Endothelial cell of umbilical vein (primary cell): ENCODE measurements at regions not wholly inside any gene's neighbourhood (a gene's known extent, or its start where the extent isn't known, plus 50 kb on each side); places are given as distances from the start of the nearest gene placed in this dataset.
A peak's percentile ranks its signal among the peaks of the same experiment; 100 is the strongest.

Experiments used
- BruUV-seq: library from RNA; stranded (reverse); fragments of 400-500 nt; replicated peaks from 2 replicates; lab custom pipeline; 2021; lab: Mats Ljungman, UMichigan
- CTCF ChIA-PET: fragments of 300-600, 350-600 bp; sonication (Branson Sonifier 250); formaldehyde crosslinking; loops from one replicate; lab custom pipeline; 2021; ENCODE audit warnings: antibody characterized with exemption, inconsistent platforms; lab: Charles Lee
- POLR2A ChIA-PET: fragments of 300-600, 350-600 bp; sonication (Branson Sonifier 250); formaldehyde crosslinking; loops from one replicate; lab custom pipeline; 2021; ENCODE audit warnings: antibody characterized with exemption, inconsistent platforms; lab: Charles Lee
- DNase-seq: peaks from one replicate; pipeline ENCODE4 v3.0.0-alpha.2; 2011; ENCODE audit warnings: low read depth, low spot score
- FAIRE-seq: peaks from 2 replicates; lab custom pipeline; 2011; peaks lifted over from hg19 to GRCh38; lab: Jason Lieb, UNC
- H2AFZ ChIP-seq: 2 replicates; pipeline ENCODE4 v1.6.0; 2012; ENCODE audit warnings: low read depth, low read length, control low read depth, inconsistent platforms
- H3K27ac ChIP-seq: 2 replicates; pipeline ENCODE4 v1.5.1; 2011; ENCODE audit warnings: low read depth, mild to moderate bottlenecking, control low read depth, low read length, moderate library complexity; ENCODE audit not compliant: insufficient read depth
- H3K27me3 ChIP-seq, 2 experiments: 2 replicates each; pipeline versions ENCODE4 v1.6.0 to v1.6.1; 2011; ENCODE audit warnings: low read length in 2 of 2, mixed read lengths in 1 of 2; ENCODE audit not compliant: control insufficient read depth in 2 of 2, insufficient read depth in 2 of 2
- H3K36me3 ChIP-seq, 2 experiments: 2 replicates in 1 of 2; 3 replicates in 1 of 2; pipeline ENCODE4 v1.5.1; 2011; ENCODE audit warnings: low read length in 2 of 2, mild to moderate bottlenecking in 1 of 2, moderate library complexity in 1 of 2; ENCODE audit not compliant: control insufficient read depth in 2 of 2, insufficient read depth in 2 of 2; ENCODE audit errors: extremely low read depth in 1 of 2
- H3K4me1 ChIP-seq: 3 replicates; pipeline ENCODE4 v1.5.1; 2011; ENCODE audit warnings: mild to moderate bottlenecking, low read length; ENCODE audit not compliant: control insufficient read depth, insufficient read depth; ENCODE audit errors: extremely low read depth
- H3K4me2 ChIP-seq: 2 replicates; pipeline ENCODE4 v1.6.1; 2011; ENCODE audit warnings: low read length, control low read depth, mixed read lengths; ENCODE audit not compliant: insufficient read depth
- H3K4me3 ChIP-seq, 3 experiments: fragments of 200-600 bp in 1 of 3; sonication (generic), shearing (Covaris generic) in 1 of 3; replicated peaks in 1 of 3; 2 replicates each; pipeline ENCODE4 v1.5.1; 2011 to 2016; ENCODE audit warnings: control low read depth in 3 of 3, low read length in 3 of 3, mild to moderate bottlenecking in 2 of 3, inconsistent platforms in 1 of 3, low read depth in 1 of 3, moderate library complexity in 1 of 3; ENCODE audit not compliant: insufficient read depth in 1 of 3
- H3K79me2 ChIP-seq: 2 replicates; pipeline ENCODE4 v1.6.0; 2012; ENCODE audit warnings: low read length, inconsistent platforms; ENCODE audit not compliant: control insufficient read depth, insufficient read depth
- H3K9ac ChIP-seq: replicated peaks from 2 replicates; pipeline ENCODE3; 2011; ENCODE audit warnings: low read length, control low read depth; ENCODE audit not compliant: insufficient read depth; ENCODE audit errors: extremely low read depth
- H3K9me1 ChIP-seq: replicated peaks from 3 replicates; pipeline ENCODE4 v1.6.0; 2011; ENCODE audit warnings: mild to moderate bottlenecking, low read length; ENCODE audit not compliant: control insufficient read depth, insufficient read depth; ENCODE audit errors: extremely low read depth
- H3K9me3 ChIP-seq: replicated peaks from 2 replicates; pipeline ENCODE4 v1.5.1; 2012; ENCODE audit warnings: low read length, inconsistent platforms; ENCODE audit not compliant: control insufficient read depth, insufficient read depth
- H4K20me1 ChIP-seq: replicated peaks from 2 replicates; pipeline ENCODE3; 2011; ENCODE audit warnings: mild to moderate bottlenecking, low read length; ENCODE audit not compliant: control insufficient read depth, insufficient read depth; ENCODE audit errors: extremely low read depth
- CTCF ChIP-seq, 2 donors: IDR thresholded peaks; 1 replicate in 1 of 2; 2 replicates in 1 of 2; pipeline ENCODE4 v1.5.1; 2011; ENCODE audit warnings: low read length in 2 of 2, mild to moderate bottlenecking in 2 of 2, moderate library complexity in 2 of 2, control low read depth in 1 of 2, inconsistent platforms in 1 of 2, low read depth in 1 of 2; ENCODE audit not compliant: insufficient read depth in 1 of 2; ENCODE audit errors: extremely low read depth in 1 of 2
- EZH2 ChIP-seq: IDR thresholded peaks from 2 replicates; pipeline ENCODE4 v1.6.1; 2012; ENCODE audit warnings: borderline replicate concordance, low read depth, mild to moderate bottlenecking, moderate library complexity, low read length, inconsistent platforms; ENCODE audit not compliant: severe bottlenecking
- FOS ChIP-seq: IDR thresholded peaks from 2 replicates; pipeline ENCODE4 v1.6.1; 2011; ENCODE audit warnings: mild to moderate bottlenecking, low read length, moderate library complexity, borderline replicate concordance; ENCODE audit not compliant: insufficient read depth
- GATA2 ChIP-seq: IDR thresholded peaks from 2 replicates; pipeline ENCODE4 v1.7.0; 2011; ENCODE audit warnings: low read depth, mild to moderate bottlenecking, moderate library complexity, mixed read lengths, low read length; ENCODE audit not compliant: insufficient read length, insufficient read depth
- JUN ChIP-seq: IDR thresholded peaks from 2 replicates; pipeline ENCODE4 v1.6.1; 2011; ENCODE audit warnings: borderline replicate concordance, low read depth; ENCODE audit not compliant: insufficient read length, insufficient read depth
- MAX ChIP-seq: IDR thresholded peaks from 2 replicates; pipeline ENCODE4 v1.6.1; 2011; ENCODE audit not compliant: insufficient read depth, insufficient read length
- MYC ChIP-seq: IDR thresholded peaks from one replicate; pipeline ENCODE4 v1.6.1; 2011; ENCODE audit warnings: mild to moderate bottlenecking, low read depth, low read length
- POLR2A ChIP-seq: IDR thresholded peaks from 2 replicates; pipeline ENCODE4 v1.6.1; 2012; ENCODE audit warnings: low read depth, mild to moderate bottlenecking, control low read depth, low read length
- POLR2AphosphoS5 ChIP-seq: IDR thresholded peaks from 2 replicates; pipeline ENCODE4 v1.6.1; 2012; ENCODE audit warnings: low read depth, mild to moderate bottlenecking, control low read depth, low read length, moderate library complexity; ENCODE audit not compliant: insufficient read depth
- dilution Hi-C: fragments of 300-500 bp; cut with MboI; formaldehyde crosslinking; loops from one replicate; pipeline ENCODE4 v1.15.0; 2019; ENCODE audit warnings: low sequenced_read_pairs; ENCODE audit not compliant: extremely low pct_ligation_motif_present
- intact Hi-C: fragments of 100-400 bp; cut with micrococcal nuclease; formaldehyde crosslinking; loops from one replicate; pipeline ENCODE4 v1.10.0; 2022

- no peaks in the 10 kb centered on the region for H3K27me3 ChIP-seq
- H3K9ac ChIP-seq: no peak overlapping the region
- H3K9me1 ChIP-seq: no peaks in the 10 kb centered on the region
- H3K4me3 ChIP-seq: no peak overlapping the region
- FAIRE-seq (no peak), DNase-seq (no peak)
- H2AFZ ChIP-seq: no peak overlapping the region
- H3K4me2 ChIP-seq: no peak overlapping the region
- H3K36me3 ChIP-seq: no peaks in the 10 kb centered on the region
- TF ChIP-seq FOS: no peak
- no peak for TF ChIP-seq POLR2AphosphoS5
- TF ChIP-seq GATA2: no peak
- no peak overlapping the region for H3K27ac ChIP-seq
- CTCF ChIA-PET: interaction anchor here (0.9 kb wide), 1 partner anchor 9 kb away, joined by 3 read pairs; no protein-coding TSS in a partner anchor
- no peaks in the 10 kb centered on the region for H3K9me3 ChIP-seq
- no peaks in the 10 kb centered on the region for H4K20me1 ChIP-seq
- peaks cover 6% of the 10 kb centered on the region for H3K4me1 ChIP-seq
- dilution Hi-C loops: no loop called here
- no TSS peak for BruUV-seq
- no peaks in the 10 kb centered on the region for H3K79me2 ChIP-seq
- intact Hi-C loops: loop anchor here (10.0 kb wide), 1 partner anchor 226 kb away; the partner anchor contains the start of gene COL12A1
- POLR2A ChIA-PET: no interaction called here
Observed at GRCh38 chr6:74979065-74979766, 226.6 kb downstream of the COL12A1 start.

GRCh38 chr6:74976701-74977100 is 229.2 kb downstream of the COL12A1 start:
- Histone ChIP-seq H3K9me1 (no peaks in the 10 kb centered on the region), H3K4me2 (no peak overlapping the region), H3K27me3 (no peaks in the 10 kb centered on the region), H3K4me1 (peaks cover 11% of the 10 kb centered on the region), H3K4me3 (no peak overlapping the region), H3K27ac (no peak overlapping the region), H3K79me2 (no peaks in the 10 kb centered on the region), H3K36me3 (no peaks in the 10 kb centered on the region), H3K9ac (no peak overlapping the region), H3K9me3 (no peaks in the 10 kb centered on the region), H2AFZ (no peak overlapping the region), H4K20me1 (no peaks in the 10 kb centered on the region)
- no peak for FAIRE-seq
- no peak for TF ChIP-seq JUN
- no peak for TF ChIP-seq POLR2AphosphoS5
- no peak for TF ChIP-seq MAX
- TF ChIP-seq MYC: no peak
- TF ChIP-seq EZH2: no peak
- TF ChIP-seq CTCF (IDR thresholded peaks at IDR 0.05; ENCODE audit: extremely low read depth in 1 of 2, insufficient read depth in 1 of 2, low read depth in 1 of 2, low read length in 2 of 2): no peak
- TF ChIP-seq POLR2A: no peak
- no peak for TF ChIP-seq GATA2
- no peak for TF ChIP-seq FOS
- ChIA-PET CTCF (interaction anchor here (1.6 kb wide), 1 partner anchor 227 kb away, joined by 4 read pairs; no protein-coding TSS in a partner anchor), POLR2A (no interaction called here)
- DNase-seq: peak; percentile 72
- intact Hi-C loops (loop anchor here (10.0 kb wide), 1 partner anchor 228 kb away; the partner anchor contains the start of gene COL12A1), dilution Hi-C loops (no loop called here)
- BruUV-seq: no TSS peak
